GM12872 (cell line): ENCODE measurements at regions not wholly inside any gene's neighbourhood (a gene's known extent, or its start where the extent isn't known, plus 50 kb on each side); places are given as distances from the start of the nearest gene placed in this dataset.

ENCODE experiments used
- CTCF ChIP-seq: IDR thresholded peaks from 3 replicates; pipeline ENCODE4 v1.5.1; 2011; ENCODE audit warnings: low read depth, mild to moderate bottlenecking, low read length, moderate library complexity; ENCODE audit not compliant: insufficient read depth

GRCh38 chr6:82616386-82617028 lies 252.9 kb downstream of the TPBG start:
- TF ChIP-seq CTCF, result no peak

GRCh38 chr6:82617648-82618047 lies 254.0 kb downstream of the TPBG start:
- no peak for TF ChIP-seq CTCF

GRCh38 chr6:82619573-82619972 lies 256.0 kb downstream of the TPBG start:
- TF ChIP-seq CTCF, result no peak

- no peak for TF ChIP-seq CTCF
These were observed 258.8 kb downstream of the TPBG start for GRCh38 chr6:82622461-82622860.

GRCh38 chr6:82624251-82624650 lies 260.6 kb downstream of the TPBG start:
- no peak for TF ChIP-seq CTCF

DNA sequence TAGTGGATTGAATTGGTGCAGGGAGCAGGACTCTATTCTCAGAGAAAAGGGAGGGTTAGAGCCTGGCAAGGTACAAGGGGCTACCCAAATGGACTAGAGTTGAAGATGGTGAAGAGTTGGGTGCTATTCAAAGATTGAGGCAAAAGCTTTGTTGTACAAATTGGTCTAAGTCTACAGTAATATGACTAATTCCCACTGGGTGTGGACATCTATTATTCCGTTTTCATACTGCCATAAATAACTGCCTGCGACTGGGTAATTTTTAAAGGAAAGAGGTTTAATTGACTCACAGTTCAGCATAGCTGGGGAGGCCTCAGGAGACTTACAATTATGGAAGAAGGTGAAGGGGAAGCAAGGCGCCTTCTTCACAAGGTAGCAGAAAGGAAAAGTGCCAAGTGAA lies 266.3 kb downstream of the TPBG start:
- no peak for TF ChIP-seq CTCF

DNA sequence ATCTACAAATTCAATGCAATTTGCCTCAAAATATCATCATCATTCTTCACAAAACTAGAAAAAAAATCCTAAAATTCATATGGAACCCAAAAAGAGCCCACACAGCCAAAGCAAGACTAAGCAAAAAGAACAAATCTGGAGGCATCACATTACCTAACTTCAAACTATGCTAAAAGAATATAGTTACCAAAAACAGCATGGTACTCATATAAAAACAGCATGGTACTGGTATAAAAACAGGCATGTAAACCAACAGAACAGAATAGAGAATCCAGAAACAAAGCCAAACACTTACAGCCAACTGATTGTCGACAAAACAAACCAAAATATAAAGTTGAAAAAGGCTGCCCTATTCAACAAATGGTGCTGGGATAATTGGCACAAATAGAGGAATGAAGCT lies 278.1 kb downstream of the TPBG start:
- no peak for TF ChIP-seq CTCF
